Limb (tissue), 2 donors: ENCODE measurements at regions not wholly inside any gene's neighbourhood (a gene's known extent, or its start where the extent isn't known, plus 50 kb on each side); places are given as distances from the start of the nearest gene placed in this dataset.
"Not testable (repeated sequence)": the region's sequence is repeated elsewhere in the genome, so short reads cannot be mapped to it uniquely, and the experiment has no call there.

ENCODE experiments used
- DNase-seq, 2 donors: peaks; one replicate each; pipeline ENCODE4 v3.0.0-alpha.2; 2016; ENCODE audit errors: extremely low spot score in 2 of 2

DNA sequence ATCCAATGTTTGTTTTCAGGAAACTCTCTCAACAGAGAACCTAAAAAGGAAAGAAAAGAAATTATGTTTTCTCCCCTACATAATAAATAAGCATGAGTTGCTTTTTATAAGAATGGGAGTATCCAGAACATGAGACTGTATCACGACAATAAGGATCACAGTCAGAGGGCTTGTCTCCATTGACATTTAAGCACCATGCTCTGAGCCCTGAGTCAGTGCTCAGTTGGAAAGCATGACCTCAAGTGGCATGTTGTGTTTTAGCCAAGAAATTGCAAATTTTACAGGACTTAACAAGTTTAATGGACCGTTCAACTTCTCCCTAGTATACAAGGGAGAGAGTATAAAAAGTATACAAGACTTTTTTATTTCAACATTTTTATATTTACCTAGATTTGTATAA is 431.6 kb downstream of the GJA1 start:
- no peak for DNase-seq

DNA sequence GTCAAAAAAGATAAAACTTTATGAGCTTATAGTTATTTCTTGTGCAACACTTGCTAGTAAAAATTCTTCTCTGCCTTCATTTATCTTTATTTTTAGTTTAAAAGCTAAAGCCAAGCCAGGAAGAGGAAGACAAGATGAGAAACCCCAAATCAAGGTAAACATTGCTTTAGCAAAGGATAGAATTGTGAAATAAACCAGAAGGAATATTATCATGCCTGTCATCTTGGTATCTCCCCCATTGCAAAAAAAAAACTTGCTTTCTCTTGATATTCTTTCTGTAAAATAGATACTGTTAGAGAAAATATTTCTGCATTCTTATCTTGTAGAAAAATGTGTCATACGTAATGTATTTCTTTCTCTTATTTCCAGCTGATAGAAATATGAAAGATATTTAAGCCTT is 432.8 kb downstream of the GJA1 start:
- no peak for DNase-seq

DNA sequence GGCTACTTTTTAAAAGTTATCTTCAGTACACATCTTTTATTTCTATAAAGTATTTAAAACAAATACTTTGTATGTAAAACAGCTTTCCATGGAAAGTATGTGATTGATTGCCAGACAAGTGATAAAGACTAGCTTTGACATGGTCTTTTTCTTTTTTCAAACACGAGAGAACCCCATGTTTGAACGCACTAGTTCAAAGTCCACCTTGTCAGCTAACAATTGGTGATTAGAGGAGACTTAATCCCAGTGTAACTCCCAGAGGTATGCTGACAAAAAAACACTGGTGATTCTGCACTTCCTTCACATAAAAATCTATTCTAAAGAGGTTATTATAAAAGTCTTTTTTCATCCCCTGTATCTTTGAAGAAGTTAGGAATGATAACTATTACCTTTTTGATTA is 438.1 kb downstream of the GJA1 start:
- DNase-seq: no peak

GRCh38 chr6:121876721-121877120 is 441.3 kb downstream of the GJA1 start:
- no peak for DNase-seq

GRCh38 chr6:121879149-121879548 is 443.7 kb downstream of the GJA1 start:
- DNase-seq: peak in 1 of 2 donors; percentile 43

DNA sequence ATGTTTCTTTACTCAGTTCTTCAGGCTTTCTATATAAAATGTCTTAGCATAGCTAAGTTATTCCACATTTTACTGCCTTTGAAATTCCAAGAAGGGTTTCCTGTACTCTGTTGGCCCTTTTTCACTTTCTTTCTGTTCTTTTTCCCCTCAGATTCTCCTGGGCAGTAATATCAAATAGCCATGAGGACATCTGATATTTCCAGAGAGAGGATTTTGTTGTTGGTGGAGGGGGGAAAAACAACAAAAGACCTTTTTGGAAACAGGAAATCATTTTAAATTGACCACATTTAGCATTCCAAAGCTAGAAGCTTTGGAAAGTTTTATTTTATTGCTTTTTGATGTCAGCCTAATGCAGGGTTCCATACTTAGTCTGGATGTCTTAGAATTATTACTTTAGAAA is 445.4 kb downstream of the GJA1 start:
- DNase-seq: peak in 1 of 2 donors; percentile 58

DNA sequence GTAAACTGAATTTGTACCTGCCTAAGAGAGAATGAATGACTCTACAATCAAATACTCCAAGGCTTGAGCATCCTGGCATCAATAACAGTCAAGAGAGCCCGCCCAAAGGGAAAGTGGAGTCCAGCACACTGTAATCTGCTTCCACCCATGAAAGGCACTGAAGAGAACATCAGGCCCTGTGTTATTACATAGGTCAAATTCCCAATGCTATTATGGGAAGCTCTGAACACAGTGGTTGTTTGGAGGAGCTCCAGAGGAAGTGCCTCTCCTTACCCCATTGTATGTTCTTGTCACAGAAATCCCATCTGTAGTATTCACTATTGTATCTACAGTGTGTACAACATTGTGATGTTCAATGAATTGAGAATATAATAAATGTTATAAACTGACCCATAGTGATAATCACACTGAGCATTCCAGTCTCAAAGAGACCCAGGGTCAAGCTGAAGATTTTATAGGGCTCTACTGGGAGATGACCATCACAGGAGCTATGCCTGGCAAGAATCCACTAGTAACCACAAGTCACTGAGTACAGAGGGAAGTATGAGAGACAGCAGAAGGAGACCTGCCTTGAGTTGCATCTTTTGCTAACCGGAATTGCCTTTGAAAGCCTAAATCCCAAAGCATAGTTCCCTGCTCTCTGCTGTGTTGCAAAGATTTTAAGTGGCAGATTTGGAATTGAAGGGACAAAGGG is 446.7 kb downstream of the GJA1 start:
- DNase-seq: no peak

GRCh38 chr6:121884091-121884490 is 448.6 kb downstream of the GJA1 start:
- no peak for DNase-seq

DNA sequence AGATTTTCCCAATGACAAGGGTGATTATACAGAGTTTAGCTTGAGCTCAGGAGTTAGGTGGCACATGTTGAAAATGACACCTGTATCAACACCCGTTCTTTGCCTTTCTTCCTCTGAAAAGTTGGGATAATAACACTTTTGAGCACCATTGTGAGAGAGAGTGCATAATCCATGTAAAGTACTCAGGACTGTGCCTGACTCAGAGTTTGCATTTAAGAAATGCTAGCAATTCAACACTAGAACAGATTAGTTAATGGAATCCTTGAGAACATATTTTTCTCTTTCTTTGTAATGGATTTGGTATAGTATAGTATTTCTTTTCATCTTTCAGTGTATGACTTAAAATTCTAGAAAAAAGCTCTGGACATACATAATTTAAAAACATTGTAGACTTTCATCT is 449.2 kb downstream of the GJA1 start:
- DNase-seq: no peak

DNA sequence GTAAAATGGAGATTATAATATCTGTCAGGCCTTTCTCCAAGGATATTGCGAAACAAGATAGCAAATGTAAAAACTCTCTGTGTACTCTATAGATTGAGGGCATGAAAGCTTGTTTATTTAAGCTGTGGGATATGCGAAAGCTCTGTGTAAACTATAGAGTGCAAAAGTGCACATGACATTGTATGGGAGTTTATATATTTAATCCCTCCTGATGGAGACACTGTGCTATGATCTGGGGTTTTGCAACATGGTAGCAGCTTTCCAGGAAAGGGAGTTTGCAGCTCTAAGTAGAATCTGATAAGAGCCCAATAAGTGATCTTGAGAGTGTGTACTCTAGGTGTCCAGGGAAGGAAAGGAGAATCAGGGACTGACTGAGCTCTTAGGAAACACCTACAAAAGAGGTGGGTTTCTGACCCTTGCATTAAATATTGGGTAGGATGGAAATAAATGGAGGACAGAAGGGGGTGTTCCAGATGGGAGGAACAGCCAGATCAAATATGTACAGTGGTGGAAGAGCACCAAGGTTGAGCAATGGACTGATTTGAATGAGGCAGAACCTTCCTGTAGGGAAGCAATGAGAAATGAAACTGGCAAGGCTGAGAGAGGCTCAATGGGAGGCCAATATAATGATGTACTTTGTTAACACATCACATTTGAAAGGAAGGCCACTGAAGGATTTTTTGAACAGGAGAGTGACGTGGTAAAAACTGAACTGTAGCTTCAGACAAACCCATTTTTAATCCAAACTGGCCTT is 450.1 kb downstream of the GJA1 start:
- DNase-seq: no peak

DNA sequence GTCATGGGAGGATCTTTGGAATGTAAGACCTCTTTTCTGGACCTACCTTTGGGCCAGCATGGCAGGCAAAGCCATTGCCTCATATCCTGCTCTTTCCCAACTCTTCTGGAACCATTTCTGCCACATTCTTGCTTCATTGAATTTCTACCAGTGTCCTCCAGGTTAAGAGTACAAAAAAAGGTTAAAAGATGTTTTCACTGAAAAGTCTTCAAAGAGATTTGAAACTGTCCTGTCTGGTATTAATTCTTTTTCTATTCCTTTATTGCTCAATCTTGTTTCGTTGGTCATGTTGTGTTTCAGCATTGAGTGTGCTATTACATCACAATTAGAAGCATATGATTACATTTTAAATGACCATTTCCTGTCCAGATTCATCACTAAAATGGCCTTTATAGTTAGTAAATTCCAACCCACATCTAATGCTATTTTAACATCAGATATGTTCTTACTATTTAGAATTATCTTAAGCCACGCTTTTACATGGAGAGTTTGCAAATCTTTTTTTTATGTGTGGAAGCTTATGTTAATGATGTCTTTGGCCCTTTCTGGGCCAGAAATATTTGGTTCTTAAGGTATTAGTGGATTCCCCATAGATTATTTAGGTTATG is 450.9 kb downstream of the GJA1 start:
- DNase-seq: no peak

GRCh38 chr6:121887724-121888123 is 452.3 kb downstream of the GJA1 start:
- DNase-seq: no peak

DNA sequence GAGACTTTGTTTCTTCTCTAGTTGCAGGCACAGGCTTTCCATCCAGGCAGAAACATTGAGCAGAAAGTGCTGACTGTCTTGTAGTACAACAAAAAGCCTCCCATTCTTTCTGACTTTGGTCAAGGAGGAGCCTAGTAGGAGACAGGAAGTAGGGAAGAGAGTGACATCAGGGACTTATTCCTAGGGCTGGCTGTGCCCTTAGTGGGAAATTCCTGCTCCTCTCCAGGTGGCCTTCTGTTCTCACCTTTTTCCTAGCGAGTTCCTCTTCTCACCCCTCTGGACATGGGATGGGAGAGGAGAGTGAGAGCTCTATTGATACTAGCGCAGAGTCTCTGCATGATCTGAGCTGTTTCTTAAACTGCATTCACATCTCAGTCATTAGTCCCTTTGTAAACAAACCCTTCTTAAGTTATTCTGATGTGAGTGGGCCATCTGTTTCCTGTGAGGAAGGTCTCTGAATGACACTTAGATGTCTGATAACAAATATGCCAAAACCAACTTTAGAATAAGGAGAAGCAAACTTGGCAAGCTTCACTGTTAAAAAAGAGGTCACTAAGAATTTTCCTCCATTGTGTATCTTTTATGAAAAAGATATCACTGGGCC is 455.0 kb downstream of the GJA1 start:
- no peak for DNase-seq

GRCh38 chr6:121895731-121896130 is 460.3 kb downstream of the GJA1 start:
- not testable (repeated sequence) for DNase-seq

- DNase-seq: no peak
These were observed 460.9 kb downstream of the GJA1 start for GRCh38 chr6:121896363-121896762.

DNA sequence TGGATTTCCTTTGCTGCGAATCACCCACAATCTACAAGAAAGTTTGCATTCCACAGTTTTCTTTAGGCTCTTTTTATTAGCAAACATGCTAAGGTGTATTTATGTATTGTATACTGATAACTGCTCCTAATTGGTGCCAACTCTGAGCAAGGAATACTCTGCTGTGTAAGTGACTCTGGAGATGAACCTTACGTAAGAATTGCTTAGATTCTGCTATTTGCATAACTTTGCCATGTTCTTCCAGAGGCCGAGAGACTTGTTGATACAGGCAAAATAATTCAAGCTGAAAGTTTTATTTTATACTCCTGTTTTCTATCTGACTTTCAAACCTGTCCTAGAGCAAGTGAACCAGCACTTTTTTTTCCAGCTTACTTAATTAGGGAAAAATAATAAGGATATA is 461.3 kb downstream of the GJA1 start:
- DNase-seq: no peak

DNA sequence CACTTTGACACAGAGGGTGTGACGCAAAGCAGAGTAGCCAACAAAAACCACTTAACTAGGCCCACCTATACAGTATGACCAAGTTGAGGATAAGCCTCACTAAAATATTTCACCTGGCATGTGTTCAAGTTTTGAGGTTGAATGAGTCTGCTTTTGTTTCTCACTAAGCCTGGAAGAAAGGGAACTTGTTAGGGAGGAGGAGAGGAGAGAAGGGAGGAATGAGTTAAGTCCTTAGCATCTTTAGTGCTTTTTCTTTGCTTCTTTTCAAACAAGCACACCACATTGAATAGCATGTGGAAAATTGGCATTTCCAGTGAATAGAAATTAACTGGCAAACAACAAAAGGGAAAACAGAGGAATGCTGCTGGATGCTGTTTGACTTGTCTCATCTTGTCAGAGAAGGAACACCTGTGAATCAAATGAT is 461.9 kb downstream of the GJA1 start:
- DNase-seq: no peak

DNA sequence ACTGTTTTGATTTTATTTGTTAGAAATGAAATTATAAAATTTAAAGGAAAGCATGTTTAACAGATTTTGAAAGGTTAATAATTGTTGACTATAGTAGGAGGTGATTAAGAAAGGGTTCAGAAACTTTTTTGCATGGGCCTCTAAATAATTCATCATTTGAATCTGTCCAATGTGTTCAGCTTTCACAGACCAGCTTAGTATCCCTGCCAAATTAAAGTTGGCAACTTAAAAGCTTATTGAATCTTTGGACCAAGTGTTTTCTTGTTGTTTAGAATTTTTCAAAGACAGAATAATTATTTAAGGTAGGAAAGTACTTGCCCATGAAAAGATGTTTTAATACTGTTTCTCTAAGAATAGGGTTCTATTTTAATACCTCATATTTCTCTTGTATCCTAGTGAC is 466.0 kb downstream of the GJA1 start:
- DNase-seq: no peak

- DNase-seq: no peak
These were observed 469.1 kb downstream of the GJA1 start for GRCh38 chr6:121904559-121904958.

- DNase-seq: no peak
These were observed 477.5 kb downstream of the GJA1 start for GRCh38 chr6:121912905-121913304.

- no peak for DNase-seq
These were observed 481.9 kb downstream of the GJA1 start for GRCh38 chr6:121917263-121917829.
